HG03196 (cell line): ENCODE measurements at regions not wholly inside any gene's neighbourhood (a gene's known extent, or its start where the extent isn't known, plus 50 kb on each side); places are given as distances from the start of the nearest gene placed in this dataset.
"Not testable (repeated sequence)": the region's sequence is repeated elsewhere in the genome, so short reads cannot be mapped to it uniquely, and the experiment has no call there.

Source experiments
- ATAC-seq: cut with Tn5 transposase; IDR thresholded peaks from one replicate; pipeline ENCODE4 v1.9.1; 2021; ENCODE audit not compliant: unreplicated experiment

- no peak for ATAC-seq
These were observed 118.1 kb downstream of the ASB7 start for GRCh38 chr15:100720406-100720967.

DNA sequence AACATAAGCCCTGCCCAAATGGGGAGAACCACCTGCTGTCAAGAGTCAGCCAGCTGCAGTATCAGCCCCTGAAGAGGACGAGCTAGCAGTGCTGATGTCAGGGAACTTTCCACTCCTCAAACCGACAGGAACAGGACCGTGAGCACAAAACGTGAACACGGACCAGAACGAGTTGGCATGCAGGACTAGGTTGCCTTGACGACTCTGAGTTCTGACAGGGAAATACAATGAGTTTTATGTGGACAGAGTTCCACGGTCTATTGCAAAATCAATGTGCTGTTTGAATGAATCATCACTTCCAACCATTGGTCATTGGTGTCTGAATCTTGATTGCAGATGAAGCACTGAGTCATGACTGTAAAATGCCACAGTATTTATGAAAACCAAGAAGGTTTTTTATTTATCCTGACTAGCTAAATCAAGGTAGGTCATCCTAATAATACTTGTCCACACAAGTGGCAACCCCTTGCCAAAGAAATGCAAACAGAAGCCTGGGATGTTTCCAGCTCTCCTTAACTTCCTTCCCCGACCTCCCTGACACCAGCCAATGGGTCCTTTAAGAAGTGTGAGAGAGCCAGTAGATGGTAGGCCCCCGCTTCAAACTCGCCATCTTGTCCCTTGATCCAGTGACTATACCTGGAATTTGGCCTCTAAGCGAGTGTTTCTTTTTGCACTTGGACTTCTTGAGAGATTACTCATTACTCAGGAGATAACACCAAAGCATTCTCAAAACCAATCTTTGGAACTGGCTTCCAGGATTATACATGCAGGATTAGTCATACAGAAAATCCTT, 119.6 kb downstream of the ASB7 start:
- no peak for ATAC-seq

GRCh38 chr15:100722551-100723314, 120.3 kb downstream of the ASB7 start:
- no peak for ATAC-seq

- no peak for ATAC-seq
These were observed 121.0 kb downstream of the ASB7 start for GRCh38 chr15:100723315-100723801.

DNA sequence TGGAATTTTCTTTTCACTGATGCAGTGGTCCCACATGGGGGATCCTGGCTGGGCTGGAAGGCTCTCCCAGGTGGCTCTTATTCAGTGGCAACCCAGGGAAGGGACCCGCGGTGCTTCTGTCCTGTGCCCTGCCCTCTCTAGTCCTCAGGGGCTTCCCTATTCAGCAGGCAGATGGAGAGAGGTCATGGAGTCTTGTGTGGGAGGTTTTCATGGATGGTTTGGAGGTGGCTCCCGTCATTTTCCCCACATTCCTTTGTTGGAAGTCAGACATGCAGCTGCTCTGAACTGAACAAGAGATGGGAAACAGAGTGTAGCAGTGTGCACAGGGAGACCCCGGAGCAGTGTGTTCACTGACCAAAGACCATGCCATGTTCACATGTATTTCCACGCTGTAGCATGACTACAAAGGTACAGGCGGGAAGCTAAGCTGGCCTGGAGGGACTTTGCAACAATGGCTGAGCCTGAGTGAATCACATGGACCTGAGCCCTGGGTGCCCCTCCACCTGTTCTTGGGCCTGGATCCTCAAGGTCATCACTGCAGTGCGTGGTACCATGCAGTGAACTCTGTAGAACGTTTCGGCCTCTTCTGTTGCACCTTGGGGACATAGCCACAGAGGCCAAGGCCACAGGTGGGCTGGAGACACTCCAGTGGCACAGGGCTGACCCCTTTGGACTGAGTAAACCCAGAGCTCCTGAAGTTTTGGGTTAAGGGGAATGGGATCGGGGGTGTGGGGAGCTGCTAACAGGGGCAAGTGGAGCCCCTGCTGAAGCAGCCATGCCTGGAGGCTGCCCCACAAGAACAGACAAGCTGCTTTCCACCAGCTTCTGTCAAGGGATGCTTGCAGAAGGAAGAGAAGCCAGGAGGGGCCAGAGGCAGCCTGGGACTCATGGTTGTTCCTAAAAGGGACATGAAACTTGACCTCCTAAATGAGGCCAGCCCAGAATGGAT, 123.0 kb downstream of the ASB7 start:
- no peak for ATAC-seq

- no peak for ATAC-seq
These were observed 123.7 kb downstream of the ASB7 start for GRCh38 chr15:100726070-100726420.

GRCh38 chr15:100726421-100727190, 124.2 kb downstream of the ASB7 start:
- ATAC-seq: no peak

GRCh38 chr15:100727291-100727851, 125.0 kb downstream of the ASB7 start:
- no peak for ATAC-seq

GRCh38 chr15:100728371-100729201, 126.2 kb downstream of the ASB7 start:
- no peak for ATAC-seq

- no peak for ATAC-seq
These were observed 127.1 kb downstream of the ASB7 start for GRCh38 chr15:100729461-100729860.

GRCh38 chr15:100730129-100730528, 127.7 kb downstream of the ASB7 start:
- no peak for ATAC-seq

DNA sequence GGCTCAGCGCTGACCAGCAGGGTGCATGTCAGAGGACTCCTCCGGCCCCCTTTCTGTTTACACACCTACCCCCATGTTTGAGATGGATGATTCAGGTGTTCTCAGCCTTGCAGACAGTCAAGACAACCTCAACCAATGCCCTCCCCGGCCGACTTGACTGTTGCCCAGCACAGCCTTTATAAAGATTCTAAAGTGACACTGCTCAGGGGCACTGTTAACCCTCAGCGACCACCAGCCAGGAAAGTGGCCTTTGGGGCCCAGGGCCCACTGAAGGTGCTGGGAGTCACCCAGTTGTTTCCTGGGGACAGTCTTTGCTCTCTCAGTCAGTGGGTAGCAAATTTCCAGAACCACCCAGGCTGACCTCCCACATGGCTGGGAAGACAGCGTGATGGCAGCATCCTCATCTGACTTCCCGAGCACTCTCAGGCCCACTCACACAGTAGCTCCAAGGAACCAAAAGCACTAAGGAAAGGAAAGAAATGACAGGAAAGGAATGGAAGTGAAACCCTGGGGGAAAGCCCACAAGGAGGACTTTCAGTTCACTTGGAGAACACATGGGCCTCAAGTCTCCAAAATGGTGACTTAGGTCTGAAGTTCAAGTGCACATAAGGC, 128.4 kb downstream of the ASB7 start:
- ATAC-seq: no peak

DNA sequence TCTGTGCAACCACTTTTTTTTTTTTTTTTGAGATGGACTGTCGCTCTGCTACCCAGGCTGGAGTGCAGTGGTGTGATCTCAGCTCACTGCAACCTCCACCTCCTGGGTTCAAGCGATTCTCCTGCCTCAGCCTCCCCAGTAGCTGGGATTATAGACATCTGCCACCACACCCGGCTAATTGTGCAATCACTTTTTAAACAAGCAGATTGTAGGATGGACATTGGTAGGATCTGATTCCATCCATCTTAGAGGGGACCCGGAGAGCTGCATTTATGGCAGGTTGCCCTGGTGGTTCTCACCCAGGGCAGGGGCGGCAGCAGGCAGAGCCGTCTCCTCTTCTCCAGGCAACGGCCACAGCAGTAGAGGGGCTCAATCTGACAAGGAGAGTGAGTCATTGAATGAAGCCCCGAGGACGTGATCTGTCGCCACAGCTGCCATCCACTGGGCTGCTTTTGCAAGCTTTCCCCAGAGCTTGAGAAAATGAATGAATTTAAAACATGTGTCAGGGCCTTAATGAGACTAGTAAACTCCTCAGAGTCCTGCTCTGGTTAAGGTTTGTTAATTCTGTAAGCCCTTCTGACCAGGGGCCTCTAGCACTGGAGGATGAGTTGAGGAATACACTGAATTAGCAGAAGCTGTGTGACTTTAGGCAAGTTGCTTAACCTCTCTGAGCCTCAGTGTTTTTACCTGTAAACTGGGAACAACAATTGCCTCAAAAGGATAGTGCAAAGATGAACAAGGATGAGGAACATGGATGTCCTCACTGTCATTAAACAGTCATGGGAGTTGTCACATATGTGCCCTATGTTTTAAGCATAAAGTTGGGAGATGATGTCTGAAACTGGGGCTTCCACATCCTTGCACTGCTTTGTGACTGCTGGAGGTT, 129.1 kb downstream of the ASB7 start:
- ATAC-seq: no peak

DNA sequence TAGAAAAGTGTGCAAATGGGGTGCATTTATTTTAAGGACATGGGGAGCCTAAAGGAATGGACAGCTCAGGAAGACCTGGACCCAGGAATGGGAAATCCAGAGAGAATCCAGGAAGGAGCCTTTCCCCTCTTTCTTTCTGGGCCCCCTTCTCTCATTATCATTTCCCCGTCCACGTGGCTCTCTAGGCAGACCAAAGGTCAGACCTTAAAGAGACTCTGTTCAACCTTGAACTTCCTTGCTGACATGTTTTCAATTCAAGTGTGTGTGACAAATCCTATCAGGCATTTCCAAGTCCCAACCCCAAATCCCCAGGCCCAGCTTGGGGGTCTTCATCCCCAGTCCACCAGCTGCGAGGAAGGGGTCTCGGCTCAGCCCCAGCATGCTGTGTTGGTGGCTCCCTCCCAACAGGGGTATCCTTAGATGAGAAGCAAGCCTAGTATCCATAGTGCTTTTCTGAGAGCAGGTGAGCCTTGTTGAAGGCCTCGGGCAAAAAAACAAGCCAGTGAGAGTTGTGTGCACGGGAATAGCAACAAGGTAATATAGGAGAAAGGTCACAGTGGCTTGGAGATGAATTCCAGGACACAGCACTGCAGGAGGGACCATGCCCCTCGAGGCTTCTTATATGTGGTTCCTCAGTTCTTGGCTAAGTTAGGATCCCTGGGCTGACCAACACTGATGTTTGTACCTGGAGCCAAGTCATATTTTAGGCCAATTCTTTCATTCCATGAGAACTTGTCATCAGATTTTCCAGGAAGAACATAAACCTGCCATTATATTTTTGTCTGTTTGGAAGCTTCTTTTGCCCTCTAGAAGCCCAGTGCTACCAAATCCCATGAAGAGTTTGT, 130.0 kb downstream of the ASB7 start:
- no peak for ATAC-seq

DNA sequence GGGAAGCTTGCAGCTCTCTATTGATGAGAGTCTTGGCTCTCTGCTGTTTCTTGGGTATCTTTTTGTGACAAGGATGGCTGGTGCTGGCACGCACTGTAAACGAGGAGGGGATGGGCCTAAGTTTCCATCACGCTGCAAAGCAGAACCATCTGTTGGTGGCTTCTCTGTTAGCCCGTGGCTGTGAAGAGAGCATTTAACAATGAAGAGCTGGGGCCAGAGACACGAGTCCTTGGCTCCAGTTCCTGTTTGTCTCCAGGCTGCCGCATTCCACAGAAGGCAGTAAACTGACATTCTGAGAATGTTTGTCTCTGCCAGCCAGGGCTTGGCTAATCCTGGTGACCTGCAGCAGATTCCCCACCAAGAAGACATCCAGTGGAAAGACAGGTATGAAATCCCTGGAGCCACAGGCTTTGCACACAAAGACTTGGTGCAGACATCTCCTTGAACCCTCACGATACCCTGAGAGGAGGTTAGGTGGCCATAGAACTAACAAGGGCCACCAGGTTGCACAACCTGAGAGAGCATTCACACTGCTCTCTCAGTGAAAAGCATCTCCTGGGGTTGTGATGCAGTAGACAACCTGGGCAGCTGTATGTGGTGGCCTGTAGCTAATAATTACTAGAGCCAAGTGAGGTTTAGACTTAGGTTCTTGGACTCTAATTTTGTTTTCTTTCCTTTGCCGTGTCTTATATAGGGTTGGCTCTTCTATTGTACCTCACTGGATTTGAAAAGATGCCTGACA, 130.9 kb downstream of the ASB7 start:
- no peak for ATAC-seq

GRCh38 chr15:100733843-100734185, 131.4 kb downstream of the ASB7 start:
- not testable (repeated sequence) for ATAC-seq
